ENCODE measurements at regions not wholly inside any gene's neighbourhood (a gene's known extent, or its start where the extent isn't known, plus 50 kb on each side); places are given as distances from the start of the nearest gene placed in this dataset.

DNA sequence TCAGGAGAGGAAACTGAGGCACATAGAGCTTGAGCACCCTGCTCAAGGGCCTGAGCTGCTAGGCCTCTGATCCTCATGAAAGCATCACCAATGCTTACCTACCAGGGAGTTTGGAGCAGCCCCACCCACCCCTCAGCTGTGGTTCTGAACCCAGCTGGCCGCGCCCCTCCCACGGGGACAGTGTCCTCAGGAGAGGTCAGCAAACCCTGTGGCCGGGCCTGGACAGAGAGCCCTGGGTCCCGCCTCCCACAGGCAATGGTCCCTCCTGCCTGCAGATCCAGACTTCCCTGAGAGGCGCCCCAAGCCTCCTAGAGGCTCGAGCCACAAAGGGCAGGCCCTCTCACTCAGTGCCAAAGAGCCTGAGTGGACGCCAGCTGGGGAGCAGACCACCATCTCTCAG is 184.9 kb downstream of the BRD1 start:
- 59 to 77% methylated on average over 8 of the region's 8 CpGs for WGBS, 2 donors
- intact Hi-C loops (cut with DNase I): no loop called here
- no peak for TF ChIP-seq POLR2A (IDR thresholded peaks at IDR 0.05)
- TF ChIP-seq POLR2AphosphoS5 (IDR thresholded peaks at IDR 0.05): no peak
- TF ChIP-seq, protein P1, sequence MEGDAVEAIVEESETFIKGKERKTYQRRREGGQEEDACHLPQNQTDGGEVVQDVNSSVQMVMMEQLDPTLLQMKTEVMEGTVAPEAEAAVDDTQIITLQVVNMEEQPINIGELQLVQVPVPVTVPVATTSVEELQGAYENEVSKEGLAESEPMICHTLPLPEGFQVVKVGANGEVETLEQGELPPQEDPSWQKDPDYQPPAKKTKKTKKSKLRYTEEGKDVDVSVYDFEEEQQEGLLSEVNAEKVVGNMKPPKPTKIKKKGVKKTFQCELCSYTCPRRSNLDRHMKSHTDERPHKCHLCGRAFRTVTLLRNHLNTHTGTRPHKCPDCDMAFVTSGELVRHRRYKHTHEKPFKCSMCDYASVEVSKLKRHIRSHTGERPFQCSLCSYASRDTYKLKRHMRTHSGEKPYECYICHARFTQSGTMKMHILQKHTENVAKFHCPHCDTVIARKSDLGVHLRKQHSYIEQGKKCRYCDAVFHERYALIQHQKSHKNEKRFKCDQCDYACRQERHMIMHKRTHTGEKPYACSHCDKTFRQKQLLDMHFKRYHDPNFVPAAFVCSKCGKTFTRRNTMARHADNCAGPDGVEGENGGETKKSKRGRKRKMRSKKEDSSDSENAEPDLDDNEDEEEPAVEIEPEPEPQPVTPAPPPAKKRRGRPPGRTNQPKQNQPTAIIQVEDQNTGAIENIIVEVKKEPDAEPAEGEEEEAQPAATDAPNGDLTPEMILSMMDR (IDR thresholded peaks at IDR 0.05): no peak
- no peak for TF ChIP-seq EP300 (IDR thresholded peaks at IDR 0.05)

DNA sequence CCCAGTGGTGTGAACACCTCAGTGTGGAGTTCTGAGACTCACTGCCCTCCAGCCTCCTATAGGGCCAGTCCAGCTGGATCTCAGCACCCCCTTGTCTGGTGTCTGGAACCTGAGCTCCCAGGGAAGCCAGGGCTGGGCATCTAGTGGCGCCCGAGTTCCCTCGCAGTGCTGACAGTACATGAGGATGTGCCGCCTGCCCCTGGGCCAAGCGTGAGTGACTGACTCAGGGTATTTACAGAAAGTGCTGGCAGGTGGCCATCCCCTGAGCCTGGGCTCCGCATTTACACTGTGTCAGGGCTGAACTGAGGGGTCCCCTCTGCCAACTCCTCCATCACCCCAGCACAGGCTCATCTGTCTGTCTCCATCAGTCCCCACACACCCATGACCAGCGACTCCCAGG is 185.3 kb downstream of the BRD1 start:
- H3K27ac ChIP-seq: no peak overlapping the region
- no peaks in the 10 kb centered on the region for H3K36me3 ChIP-seq
- H3K4me1 ChIP-seq: no peaks in the 10 kb centered on the region
- H3K4me3 ChIP-seq: no peak overlapping the region
- no peak for TF ChIP-seq POLR2AphosphoS5 (IDR thresholded peaks at IDR 0.05)
- TF ChIP-seq, protein P1 (IDR thresholded peaks at IDR 0.05): no peak
- TF ChIP-seq POLR2A (IDR thresholded peaks at IDR 0.05): no peak
- TF ChIP-seq EP300 (IDR thresholded peaks at IDR 0.05): no peak
- DNase-seq: no peak
- intact Hi-C loops (cut with DNase I): no loop called here
- WGBS, 2 donors: 65 to 82% methylated on average over 7 of the region's 7 CpGs
- no peaks in the 10 kb centered on the region for H3K9me3 ChIP-seq
- peaks cover 0 to 14% (median 0%) of the 10 kb centered on the region in 3 donors for H3K27me3 ChIP-seq

More for the DNA sequence above, 184.9 kb downstream of the BRD1 start:
- no peaks in the 10 kb centered on the region for H3K36me3 ChIP-seq
- H3K9me3 ChIP-seq: no peaks in the 10 kb centered on the region
- H3K4me1 ChIP-seq: no peaks in the 10 kb centered on the region
- H3K27ac ChIP-seq: no peak overlapping the region
- DNase-seq: no peak
- no peak overlapping the region for H3K4me3 ChIP-seq
- peaks cover 0 to 18% (median 0%) of the 10 kb centered on the region in 3 donors for H3K27me3 ChIP-seq

DNA sequence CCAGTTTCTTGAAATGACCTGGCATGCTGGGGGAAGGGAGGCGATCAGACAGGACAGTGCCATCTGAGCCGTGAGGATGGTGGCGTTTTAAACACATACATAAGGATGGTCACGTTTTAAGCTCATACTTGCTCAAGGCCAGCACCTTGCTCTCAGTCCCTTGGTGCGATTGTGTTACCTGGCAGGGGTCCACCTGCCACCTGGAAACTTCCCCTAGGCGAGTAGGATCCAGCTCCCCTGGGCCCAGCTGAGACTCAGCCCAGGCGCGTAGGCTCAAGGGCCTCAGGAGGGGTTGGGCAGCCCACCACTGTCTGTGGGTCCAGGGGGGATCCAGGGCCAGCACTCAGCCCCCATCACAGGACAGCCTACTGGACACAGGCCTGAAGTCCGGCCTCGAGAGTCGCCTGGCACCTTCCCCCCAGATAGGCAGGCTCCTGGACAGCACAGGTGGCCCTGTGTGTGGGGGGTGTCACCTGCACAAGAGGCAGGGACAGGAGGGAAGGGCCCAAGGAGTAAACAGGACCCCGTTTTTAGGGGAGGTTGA is 185.8 kb downstream of the BRD1 start:
- H3K36me3 ChIP-seq: no peaks in the 10 kb centered on the region
- DNase-seq: no peak
- no peak for TF ChIP-seq EP300 (IDR thresholded peaks at IDR 0.05)
- TF ChIP-seq POLR2A (IDR thresholded peaks at IDR 0.05): no peak
- TF ChIP-seq POLR2AphosphoS5 (IDR thresholded peaks at IDR 0.05): no peak
- TF ChIP-seq, protein P1 (IDR thresholded peaks at IDR 0.05): no peak
- no peak overlapping the region for H3K27ac ChIP-seq
- H3K4me1 ChIP-seq: no peaks in the 10 kb centered on the region
- 71 to 90% methylated on average over 12 of the region's 12 CpGs for WGBS, 2 donors
- no peaks in the 10 kb centered on the region for H3K9me3 ChIP-seq
- H3K4me3 ChIP-seq: no peak overlapping the region
- intact Hi-C loops (cut with DNase I): no loop called here
- peaks cover 0 to 14% (median 2%) of the 10 kb centered on the region in 3 donors for H3K27me3 ChIP-seq

DNA sequence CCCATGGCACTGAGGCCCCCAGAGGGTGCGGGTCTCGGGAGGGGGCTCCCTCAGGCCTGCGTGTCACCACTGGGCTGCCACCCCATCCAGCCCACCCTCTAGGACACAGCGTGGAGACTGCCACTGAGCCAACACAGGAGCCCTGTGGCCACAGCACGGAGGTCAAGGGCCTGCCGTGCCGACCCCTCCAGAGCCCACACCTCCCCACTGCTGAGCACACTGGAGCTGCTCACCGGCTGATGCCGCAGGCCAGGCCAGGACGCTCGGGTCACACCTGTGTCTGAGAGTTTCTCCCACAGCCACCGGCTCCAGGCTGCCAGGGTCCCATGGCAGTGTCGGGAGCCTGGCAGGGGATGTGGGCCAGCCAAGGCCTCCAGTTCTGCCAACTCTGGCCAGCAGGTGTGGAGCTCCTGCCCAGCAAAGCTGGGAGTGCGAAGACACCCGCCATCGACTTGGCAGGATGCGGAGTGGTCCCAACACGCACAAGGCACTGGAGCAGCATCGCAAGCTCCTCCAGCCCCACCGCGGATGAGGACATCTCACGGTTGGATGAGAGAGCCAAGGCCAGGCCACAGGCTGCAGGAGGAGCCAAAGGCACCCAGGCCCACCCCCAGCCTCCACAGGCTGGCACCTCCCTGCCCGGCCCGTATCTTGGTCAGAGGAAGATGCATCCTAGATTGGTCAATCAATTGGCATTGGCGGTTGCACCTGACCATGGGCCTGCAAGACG is 187.1 kb downstream of the BRD1 start:
- Histone ChIP-seq H3K27me3 (peaks cover 0 to 17% (median 5%) of the 10 kb centered on the region in 3 donors), H3K4me1 (no peaks in the 10 kb centered on the region), H3K9me3 (no peaks in the 10 kb centered on the region), H3K4me3 (no peak overlapping the region), H3K27ac (no peak overlapping the region), H3K36me3 (no peaks in the 10 kb centered on the region)
- intact Hi-C loops (cut with DNase I): no loop called here
- no peak for DNase-seq
- TF ChIP-seq POLR2A (IDR thresholded peaks at IDR 0.05): no peak
- no peak for TF ChIP-seq EP300 (IDR thresholded peaks at IDR 0.05)
- no peak for TF ChIP-seq POLR2AphosphoS5 (IDR thresholded peaks at IDR 0.05)
- TF ChIP-seq, protein P1 (IDR thresholded peaks at IDR 0.05): no peak
- WGBS, 2 donors: 90% methylated on average over 26 of the region's 26 CpGs
